Mesenteric fat pad (tissue), 1 donor: ENCODE measurements at regions not wholly inside any gene's neighbourhood (a gene's known extent, or its start where the extent isn't known, plus 50 kb on each side); places are given as distances from the start of the nearest gene placed in this dataset.
"Not testable (repeated sequence)": the region's sequence is repeated elsewhere in the genome, so short reads cannot be mapped to it uniquely, and the experiment has no call there.

Experiments used
- DNase-seq: peaks from one replicate; pipeline ENCODE4 v3.0.0-alpha.2; 2020; ENCODE audit warnings: low spot score
- donor health status: DM: yes; HTN: yes; CAD: no.

GRCh38 chr17:71500761-71501555 is 619.9 kb upstream of the SOX9 start:
- DNase-seq = no peak

- no peak for DNase-seq
These were observed 619.1 kb upstream of the SOX9 start for GRCh38 chr17:71501711-71502110.

GRCh38 chr17:71502443-71502842 is 618.4 kb upstream of the SOX9 start:
- DNase-seq = no peak

GRCh38 chr17:71503710-71504465 is 616.9 kb upstream of the SOX9 start:
- no peak for DNase-seq

GRCh38 chr17:71505200-71505599 is 615.6 kb upstream of the SOX9 start:
- DNase-seq = no peak

- no peak for DNase-seq
These were observed 614.8 kb upstream of the SOX9 start for GRCh38 chr17:71505981-71506380.

- no peak for DNase-seq
These were observed 609.4 kb upstream of the SOX9 start for GRCh38 chr17:71511266-71511995.

GRCh38 chr17:71513725-71514124 is 607.1 kb upstream of the SOX9 start:
- DNase-seq = not testable (repeated sequence)

GRCh38 chr17:71516149-71516548 is 604.7 kb upstream of the SOX9 start:
- no peak for DNase-seq

- no peak for DNase-seq
These were observed 601.5 kb upstream of the SOX9 start for GRCh38 chr17:71519285-71519684.

- no peak for DNase-seq
These were observed 599.1 kb upstream of the SOX9 start for GRCh38 chr17:71521724-71522123.

- DNase-seq = no peak
These were observed 598.4 kb upstream of the SOX9 start for GRCh38 chr17:71522383-71522782.

GRCh38 chr17:71527311-71527710 is 593.5 kb upstream of the SOX9 start:
- no peak for DNase-seq

- DNase-seq = no peak
These were observed 592.6 kb upstream of the SOX9 start for GRCh38 chr17:71528210-71528609.

GRCh38 chr17:71530248-71530647 is 590.6 kb upstream of the SOX9 start:
- DNase-seq = no peak

- DNase-seq = no peak
These were observed 585.5 kb upstream of the SOX9 start for GRCh38 chr17:71535321-71535720.

- DNase-seq = no peak
These were observed 574.4 kb upstream of the SOX9 start for GRCh38 chr17:71546419-71546818.

GRCh38 chr17:71547904-71548303 is 572.9 kb upstream of the SOX9 start:
- DNase-seq = no peak

GRCh38 chr17:71548540-71549190 is 572.2 kb upstream of the SOX9 start:
- no peak for DNase-seq

GRCh38 chr17:71550675-71551074 is 570.1 kb upstream of the SOX9 start:
- no peak for DNase-seq

GRCh38 chr17:71553381-71553780 is 567.4 kb upstream of the SOX9 start:
- DNase-seq = no peak

- no peak for DNase-seq
These were observed 561.9 kb upstream of the SOX9 start for GRCh38 chr17:71558901-71559300.
